ENCODE measurements at regions not wholly inside any gene's neighbourhood (a gene's known extent, or its start where the extent isn't known, plus 50 kb on each side); places are given as distances from the start of the nearest gene placed in this dataset.

GRCh38 chr2:175293776-175294175 is 112.3 kb upstream of the ATP5MC3 start:
- no peak for DNase-seq
- ATAC-seq (ENCODE audit: low read depth) = no peak
- Mint-ChIP-seq H3K9me3 (peaks cover 2% of the 10 kb centered on the region), H3K27ac (no peak overlapping the region), H3K27me3 (peaks cover 42% of the 10 kb centered on the region), H3K4me3 (no peak overlapping the region), H3K36me3 (ENCODE audit: low read depth) (no peaks in the 10 kb centered on the region), H3K4me1 (no peaks in the 10 kb centered on the region)
- POLR2A ChIA-PET = no interaction called here
- intact Hi-C loops (cut with micrococcal nuclease) = no loop called here
- TF ChIP-seq, protein P1, sequence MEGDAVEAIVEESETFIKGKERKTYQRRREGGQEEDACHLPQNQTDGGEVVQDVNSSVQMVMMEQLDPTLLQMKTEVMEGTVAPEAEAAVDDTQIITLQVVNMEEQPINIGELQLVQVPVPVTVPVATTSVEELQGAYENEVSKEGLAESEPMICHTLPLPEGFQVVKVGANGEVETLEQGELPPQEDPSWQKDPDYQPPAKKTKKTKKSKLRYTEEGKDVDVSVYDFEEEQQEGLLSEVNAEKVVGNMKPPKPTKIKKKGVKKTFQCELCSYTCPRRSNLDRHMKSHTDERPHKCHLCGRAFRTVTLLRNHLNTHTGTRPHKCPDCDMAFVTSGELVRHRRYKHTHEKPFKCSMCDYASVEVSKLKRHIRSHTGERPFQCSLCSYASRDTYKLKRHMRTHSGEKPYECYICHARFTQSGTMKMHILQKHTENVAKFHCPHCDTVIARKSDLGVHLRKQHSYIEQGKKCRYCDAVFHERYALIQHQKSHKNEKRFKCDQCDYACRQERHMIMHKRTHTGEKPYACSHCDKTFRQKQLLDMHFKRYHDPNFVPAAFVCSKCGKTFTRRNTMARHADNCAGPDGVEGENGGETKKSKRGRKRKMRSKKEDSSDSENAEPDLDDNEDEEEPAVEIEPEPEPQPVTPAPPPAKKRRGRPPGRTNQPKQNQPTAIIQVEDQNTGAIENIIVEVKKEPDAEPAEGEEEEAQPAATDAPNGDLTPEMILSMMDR (IDR thresholded peaks at IDR 0.05) = no peak
- CTCF ChIA-PET = interaction anchor here (0.8 kb wide), 1 partner anchor 42 kb away, joined by 5 read pairs; no protein-coding TSS in a partner anchor

GRCh38 chr2:175293195-175293594 is 111.7 kb upstream of the ATP5MC3 start:
- TF ChIP-seq, protein P1 (IDR thresholded peaks at IDR 0.05) = no peak
- intact Hi-C loops (cut with micrococcal nuclease) = no loop called here
- H3K9me3 Mint-ChIP-seq = peaks cover 2% of the 10 kb centered on the region
- ATAC-seq (ENCODE audit: low read depth) (no peak), DNase-seq (no peak)
- H3K36me3 Mint-ChIP-seq (ENCODE audit: low read depth) = no peaks in the 10 kb centered on the region
- POLR2A ChIA-PET = no interaction called here
- no peak overlapping the region for H3K4me3 Mint-ChIP-seq
- H3K27me3 Mint-ChIP-seq = peaks cover 47% of the 10 kb centered on the region
- H3K27ac Mint-ChIP-seq = no peak overlapping the region
- no peaks in the 10 kb centered on the region for H3K4me1 Mint-ChIP-seq
- CTCF ChIA-PET = interaction anchor here (0.8 kb wide), 1 partner anchor 41 kb away, joined by 5 read pairs; no protein-coding TSS in a partner anchor

- CTCF ChIA-PET = interaction anchor here (0.7 to 1.1 kb wide), 3 partner anchors 79 to 246 kb away, joined by 3 to 4 read pairs (median 3); no protein-coding TSS in a partner anchor
- no peak for DNase-seq
- Mint-ChIP-seq H3K9me3 (no peaks in the 10 kb centered on the region), H3K27me3 (peaks cover 3% of the 10 kb centered on the region), H3K36me3 (ENCODE audit: low read depth) (no peaks in the 10 kb centered on the region), H3K4me3 (no peak overlapping the region), H3K27ac (no peak overlapping the region), H3K4me1 (no peaks in the 10 kb centered on the region)
- ATAC-seq (ENCODE audit: low read depth) = no peak
- TF ChIP-seq, protein P1 (IDR thresholded peaks at IDR 0.05) = no peak
- POLR2A ChIA-PET = no interaction called here
- intact Hi-C loops (cut with micrococcal nuclease) = loop anchor here (1.0 to 2.0 kb wide), 4 partner anchors 80 to 534 kb away; no protein-coding TSS in a partner anchor
These were observed 101.4 kb upstream of the ATP5MC3 start for GRCh38 chr2:175282886-175283285.

DNA sequence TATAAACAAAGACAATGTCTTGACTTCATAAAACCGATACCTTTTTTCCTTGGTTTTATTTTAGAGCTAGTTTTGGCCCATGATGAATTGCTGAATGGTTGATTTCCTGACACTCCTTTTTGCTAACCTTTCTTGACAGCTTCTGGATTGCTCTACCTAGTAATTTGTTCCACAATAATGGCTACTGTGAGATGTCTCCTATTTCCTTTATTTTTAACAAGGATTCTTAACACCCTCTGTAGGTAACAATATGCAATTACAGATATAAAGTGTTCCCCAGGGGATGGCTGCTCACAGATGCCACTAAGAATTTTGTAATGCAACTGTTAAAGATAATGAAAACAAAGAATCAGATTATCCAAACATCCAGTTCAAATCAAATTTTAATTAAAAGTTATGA is 100.8 kb upstream of the ATP5MC3 start:
- CTCF ChIA-PET = interaction anchor here (0.6 to 0.9 kb wide), 4 partner anchors 9 to 246 kb away, joined by 3 to 4 read pairs (median 3); no protein-coding TSS in a partner anchor
- ATAC-seq (ENCODE audit: low read depth) = peak; percentile 45

GRCh38 chr2:175277772-175278171 is 96.3 kb upstream of the ATP5MC3 start:
- DNase-seq (no peak), ATAC-seq (ENCODE audit: low read depth) (no peak)
- Mint-ChIP-seq H3K9me3 (no peaks in the 10 kb centered on the region), H3K36me3 (ENCODE audit: low read depth) (no peaks in the 10 kb centered on the region), H3K27me3 (peaks cover 17% of the 10 kb centered on the region), H3K27ac (no peak overlapping the region), H3K4me1 (no peaks in the 10 kb centered on the region), H3K4me3 (no peak overlapping the region)
- CTCF ChIA-PET = interaction anchor here (1.6 kb wide), 1 partner anchor 26 kb away, joined by 6 read pairs; no protein-coding TSS in a partner anchor
- TF ChIP-seq, protein P1 (IDR thresholded peaks at IDR 0.05) = no peak
- intact Hi-C loops (cut with micrococcal nuclease) = no loop called here
- POLR2A ChIA-PET = no interaction called here

More for the DNA sequence above, 100.8 kb upstream of the ATP5MC3 start:
- Mint-ChIP-seq H3K4me3 (no peak overlapping the region), H3K4me1 (no peaks in the 10 kb centered on the region), H3K9me3 (no peaks in the 10 kb centered on the region), H3K27ac (no peak overlapping the region), H3K27me3 (peaks cover 3% of the 10 kb centered on the region), H3K36me3 (ENCODE audit: low read depth) (no peaks in the 10 kb centered on the region)
- TF ChIP-seq, protein P1 (IDR thresholded peaks at IDR 0.05) = no peak
- POLR2A ChIA-PET = no interaction called here
- intact Hi-C loops (cut with micrococcal nuclease) = loop anchor here (1.0 to 2.0 kb wide), 4 partner anchors 79 to 533 kb away; no protein-coding TSS in a partner anchor
- DNase-seq = no peak

All from activated B cell treated with CpG ODN at 0.5 μM for 24 hours (primary cell).